ENCODE measurements at regions not wholly inside any gene's neighbourhood (a gene's known extent, or its start where the extent isn't known, plus 50 kb on each side); places are given as distances from the start of the nearest gene placed in this dataset.
"Not testable (repeated sequence)": the region's sequence is repeated elsewhere in the genome, so short reads cannot be mapped to it uniquely, and the experiment has no call there.

GRCh38 chr10:29811751-29812427 is 177.1 kb upstream of the SVIL start:
- Mint-ChIP-seq H3K27ac (no peak overlapping the region), H3K36me3 (ENCODE audit: low read depth) (peaks cover 2% of the 10 kb centered on the region), H3K4me1 (peaks cover 11% of the 10 kb centered on the region), H3K4me3 (no peak overlapping the region), H3K27me3 (peaks cover 21% of the 10 kb centered on the region)
- H3K9me3 ChIP-seq (ENCODE audit: control insufficient read depth, low read length, poor library complexity, severe bottlenecking): no peaks in the 10 kb centered on the region
- peak; percentile 65 for ATAC-seq
- DNase-seq: no peak

- H3K4me3 Mint-ChIP-seq: no peak overlapping the region
- no peaks in the 10 kb centered on the region for H3K9me3 ChIP-seq (ENCODE audit: control insufficient read depth, low read length, poor library complexity, severe bottlenecking)
- no peak for DNase-seq
- peaks cover 2% of the 10 kb centered on the region for H3K36me3 Mint-ChIP-seq (ENCODE audit: low read depth)
- no peak for ATAC-seq
- H3K27me3 Mint-ChIP-seq: peaks cover 16% of the 10 kb centered on the region
- peaks cover 11% of the 10 kb centered on the region for H3K4me1 Mint-ChIP-seq
- H3K27ac Mint-ChIP-seq: no peak overlapping the region
These were observed 176.0 kb upstream of the SVIL start for GRCh38 chr10:29810816-29811215.

DNA sequence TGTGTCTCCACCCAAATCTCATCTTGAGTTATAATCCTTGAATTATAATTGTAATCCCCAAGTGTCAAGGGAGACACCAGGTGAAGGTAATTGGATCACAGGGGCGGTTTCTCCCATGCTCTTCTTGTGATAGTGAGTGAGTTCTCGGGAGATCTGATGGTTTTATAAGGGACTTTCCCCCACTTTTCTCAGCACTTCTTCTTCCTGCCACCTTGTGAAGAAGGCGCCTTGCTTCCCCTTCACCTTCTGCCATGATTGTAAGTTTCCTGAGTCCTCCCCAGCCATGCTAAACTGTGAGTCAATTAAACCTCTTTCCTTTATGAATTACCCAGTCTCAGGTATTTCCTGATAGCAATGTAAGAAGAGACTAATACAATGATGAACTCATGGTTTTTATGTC is 175.5 kb upstream of the SVIL start:
- not testable (repeated sequence) for H3K9me3 ChIP-seq (ENCODE audit: control insufficient read depth, low read length, poor library complexity, severe bottlenecking); DNase-seq; H3K4me3 Mint-ChIP-seq; H3K27ac Mint-ChIP-seq; H3K36me3 Mint-ChIP-seq (ENCODE audit: low read depth); ATAC-seq
- Mint-ChIP-seq H3K27me3 (peaks cover 21% of the 10 kb centered on the region), H3K4me1 (peaks cover 11% of the 10 kb centered on the region)

DNA sequence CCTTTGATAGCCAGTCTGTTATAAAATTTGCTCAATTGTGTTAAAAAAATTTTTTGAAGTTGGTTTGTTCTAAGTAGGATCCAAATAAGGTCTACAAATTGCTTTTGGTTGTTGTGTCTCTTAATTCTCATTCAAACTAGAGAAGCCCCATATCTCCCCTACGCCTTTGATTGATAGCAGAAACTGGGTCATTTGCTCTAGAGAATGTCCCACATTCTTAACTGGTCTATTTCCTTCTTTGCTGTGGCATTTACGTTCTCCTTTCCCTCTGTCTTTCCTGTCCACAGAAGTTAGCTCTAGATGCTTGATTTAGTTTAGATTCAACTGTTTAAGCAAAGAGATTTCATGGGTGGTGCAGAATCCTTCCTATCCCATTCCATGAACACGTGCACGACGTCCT is 174.6 kb upstream of the SVIL start:
- ATAC-seq: no peak
- H3K36me3 Mint-ChIP-seq (ENCODE audit: low read depth): peaks cover 2% of the 10 kb centered on the region

GRCh38 chr10:29807163-29807806 is 172.5 kb upstream of the SVIL start:
- no peak for ATAC-seq
- no peaks in the 10 kb centered on the region for H3K36me3 Mint-ChIP-seq (ENCODE audit: low read depth)
- no peak overlapping the region for H3K27ac Mint-ChIP-seq
- no peaks in the 10 kb centered on the region for H3K9me3 ChIP-seq (ENCODE audit: control insufficient read depth, low read length, poor library complexity, severe bottlenecking)
- peaks cover 24% of the 10 kb centered on the region for H3K27me3 Mint-ChIP-seq
- DNase-seq: no peak
- H3K4me1 Mint-ChIP-seq: peaks cover 7% of the 10 kb centered on the region
- no peak overlapping the region for H3K4me3 Mint-ChIP-seq

More for the DNA sequence above, 174.6 kb upstream of the SVIL start:
- no peak overlapping the region for H3K4me3 Mint-ChIP-seq
- peaks cover 21% of the 10 kb centered on the region for H3K27me3 Mint-ChIP-seq
- no peaks in the 10 kb centered on the region for H3K9me3 ChIP-seq (ENCODE audit: control insufficient read depth, low read length, poor library complexity, severe bottlenecking)
- peaks cover 11% of the 10 kb centered on the region for H3K4me1 Mint-ChIP-seq
- H3K27ac Mint-ChIP-seq: no peak overlapping the region
- no peak for DNase-seq

DNA sequence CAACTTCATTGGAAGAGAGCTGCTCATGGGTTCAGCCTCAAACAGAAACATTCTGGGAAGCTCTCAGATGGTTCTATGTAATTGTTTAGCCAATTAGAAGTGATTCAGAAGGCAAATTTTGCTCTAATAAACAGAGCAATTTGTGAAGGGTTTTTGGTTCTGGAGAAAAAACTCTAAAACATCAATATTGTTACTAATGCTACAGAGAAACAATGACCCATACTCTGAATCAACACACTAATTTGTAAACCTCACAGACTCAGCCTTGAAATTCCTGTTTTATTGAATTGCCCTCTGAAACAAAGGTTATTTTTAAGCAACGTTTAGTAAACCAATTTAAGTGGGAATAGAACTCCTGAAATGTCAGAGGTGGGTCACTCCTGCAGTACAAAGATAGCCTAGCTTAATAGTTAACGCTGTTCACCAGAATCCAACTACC is 171.6 kb upstream of the SVIL start:
- no peaks in the 10 kb centered on the region for H3K36me3 Mint-ChIP-seq (ENCODE audit: low read depth)
- peaks cover 24% of the 10 kb centered on the region for H3K27me3 Mint-ChIP-seq
- ATAC-seq: no peak
- no peaks in the 10 kb centered on the region for H3K9me3 ChIP-seq (ENCODE audit: control insufficient read depth, low read length, poor library complexity, severe bottlenecking)
- DNase-seq: no peak
- H3K4me1 Mint-ChIP-seq: peaks cover 5% of the 10 kb centered on the region
- no peak overlapping the region for H3K27ac Mint-ChIP-seq
- H3K4me3 Mint-ChIP-seq: no peak overlapping the region

DNA sequence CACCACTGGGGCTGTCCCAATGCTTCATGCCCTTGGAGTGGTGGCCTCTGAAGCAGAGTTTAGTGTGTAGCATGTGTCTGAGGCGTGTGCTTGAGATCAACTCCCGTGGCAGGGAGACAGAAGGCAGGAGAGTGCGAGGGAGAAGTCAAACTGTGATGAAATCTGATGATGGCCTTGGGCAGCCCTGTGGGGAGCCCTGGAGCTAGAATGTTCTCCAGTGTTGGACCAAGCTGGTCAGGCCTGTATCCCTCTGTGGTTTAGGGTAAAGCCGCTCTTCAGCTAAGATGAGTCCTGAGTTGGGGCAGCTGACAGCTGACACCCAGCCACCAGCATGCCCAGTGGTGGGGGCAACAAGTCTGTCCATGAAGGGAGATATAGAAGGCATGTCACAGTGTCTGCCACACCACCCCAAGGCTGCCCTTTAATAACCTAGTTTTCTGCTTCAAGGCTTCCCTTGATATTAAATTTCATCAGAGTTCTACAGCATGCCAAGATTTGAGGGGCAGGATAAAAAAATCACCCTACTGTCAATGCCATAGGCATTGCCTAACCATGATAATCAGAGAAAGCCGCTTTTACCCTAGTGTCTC is 170.5 kb upstream of the SVIL start:
- H3K27me3 Mint-ChIP-seq: peaks cover 14% of the 10 kb centered on the region
- DNase-seq: no peak
- H3K36me3 Mint-ChIP-seq (ENCODE audit: low read depth): no peaks in the 10 kb centered on the region
- ATAC-seq: no peak
- no peak overlapping the region for H3K27ac Mint-ChIP-seq
- H3K9me3 ChIP-seq (ENCODE audit: control insufficient read depth, low read length, poor library complexity, severe bottlenecking): no peaks in the 10 kb centered on the region
- peaks cover 5% of the 10 kb centered on the region for H3K4me1 Mint-ChIP-seq
- no peak overlapping the region for H3K4me3 Mint-ChIP-seq

GRCh38 chr10:29804025-29804852 is 169.5 kb upstream of the SVIL start:
- no peaks in the 10 kb centered on the region for H3K9me3 ChIP-seq (ENCODE audit: control insufficient read depth, low read length, poor library complexity, severe bottlenecking)
- DNase-seq (no peak), ATAC-seq (no peak)
- Mint-ChIP-seq H3K4me1 (peaks cover under 1% of the 10 kb centered on the region), H3K27me3 (peaks cover 14% of the 10 kb centered on the region), H3K27ac (no peak overlapping the region), H3K4me3 (no peak overlapping the region), H3K36me3 (ENCODE audit: low read depth) (no peaks in the 10 kb centered on the region)

GRCh38 chr10:29802171-29802570 is 167.4 kb upstream of the SVIL start:
- Mint-ChIP-seq H3K4me1 (no peaks in the 10 kb centered on the region), H3K36me3 (ENCODE audit: low read depth) (no peaks in the 10 kb centered on the region), H3K27ac (no peak overlapping the region), H3K4me3 (no peak overlapping the region), H3K27me3 (peaks cover 9% of the 10 kb centered on the region)
- ATAC-seq (no peak), DNase-seq (no peak)
- H3K9me3 ChIP-seq (ENCODE audit: control insufficient read depth, low read length, poor library complexity, severe bottlenecking): no peaks in the 10 kb centered on the region

- Mint-ChIP-seq H3K27me3 (peaks cover 17% of the 10 kb centered on the region), H3K4me1 (no peaks in the 10 kb centered on the region), H3K4me3 (no peak overlapping the region), H3K27ac (no peak overlapping the region), H3K36me3 (ENCODE audit: low read depth) (no peaks in the 10 kb centered on the region)
- ATAC-seq (no peak), DNase-seq (no peak)
- no peaks in the 10 kb centered on the region for H3K9me3 ChIP-seq (ENCODE audit: control insufficient read depth, low read length, poor library complexity, severe bottlenecking)
These were observed 164.3 kb upstream of the SVIL start for GRCh38 chr10:29798921-29799690.

- ATAC-seq (no peak), DNase-seq (no peak)
- no peaks in the 10 kb centered on the region for H3K9me3 ChIP-seq (ENCODE audit: control insufficient read depth, low read length, poor library complexity, severe bottlenecking)
- Mint-ChIP-seq H3K27me3 (peaks cover 13% of the 10 kb centered on the region), H3K27ac (no peak overlapping the region), H3K4me1 (no peaks in the 10 kb centered on the region), H3K36me3 (ENCODE audit: low read depth) (no peaks in the 10 kb centered on the region), H3K4me3 (no peak overlapping the region)
These were observed 162.8 kb upstream of the SVIL start for GRCh38 chr10:29797616-29798015.

- H3K4me1 Mint-ChIP-seq: no peaks in the 10 kb centered on the region
- ATAC-seq: no peak
- H3K36me3 Mint-ChIP-seq (ENCODE audit: low read depth): no peaks in the 10 kb centered on the region
- H3K27me3 Mint-ChIP-seq: peaks cover 13% of the 10 kb centered on the region
- no peak overlapping the region for H3K27ac Mint-ChIP-seq
- H3K4me3 Mint-ChIP-seq: no peak overlapping the region
- no peak for DNase-seq
- no peaks in the 10 kb centered on the region for H3K9me3 ChIP-seq (ENCODE audit: control insufficient read depth, low read length, poor library complexity, severe bottlenecking)
These were observed 161.1 kb upstream of the SVIL start for GRCh38 chr10:29795850-29796249.

Measured in T-helper 17 cell (primary cell).